Loucy (cell line): ENCODE measurements at regions not wholly inside any gene's neighbourhood (a gene's known extent, or its start where the extent isn't known, plus 50 kb on each side); places are given as distances from the start of the nearest gene placed in this dataset.

Experiments
- EZH2phosphoT487 ChIP-seq: fragments of 200-600 bp; IDR thresholded peaks from 2 replicates; pipeline ENCODE4 v1.6.1; 2018; ENCODE audit warnings: antibody characterized with exemption, mild to moderate bottlenecking, moderate library complexity, borderline replicate concordance
- TF ChIP-seq, protein P1 (sequence below): fragments of 200-600 bp; sonication (generic); conservative IDR thresholded peaks from 2 replicates; pipeline ENCODE4 v1.5.1; 2014; ENCODE audit warnings: mild to moderate bottlenecking, antibody characterized with exemption, low read length

DNA sequence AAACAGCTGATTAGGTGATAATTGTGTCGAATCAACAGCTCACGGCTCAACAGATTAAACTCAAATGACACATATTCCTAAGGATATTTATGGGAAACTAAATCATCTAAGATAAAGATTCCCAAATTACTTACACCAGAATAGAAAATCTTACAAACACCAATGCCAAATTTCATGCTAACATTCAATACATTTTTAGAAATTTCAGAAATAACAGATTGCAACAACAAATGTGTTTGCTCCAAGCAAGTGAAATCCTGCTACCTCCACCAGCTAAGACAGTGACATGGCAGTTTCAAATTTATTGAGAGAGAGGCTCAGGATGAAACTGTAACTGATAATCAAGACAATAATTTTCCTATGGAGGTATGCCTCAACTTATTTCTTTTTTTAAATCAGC, 65.0 kb upstream of the EPB41L3 start:
- TF ChIP-seq, protein P1, sequence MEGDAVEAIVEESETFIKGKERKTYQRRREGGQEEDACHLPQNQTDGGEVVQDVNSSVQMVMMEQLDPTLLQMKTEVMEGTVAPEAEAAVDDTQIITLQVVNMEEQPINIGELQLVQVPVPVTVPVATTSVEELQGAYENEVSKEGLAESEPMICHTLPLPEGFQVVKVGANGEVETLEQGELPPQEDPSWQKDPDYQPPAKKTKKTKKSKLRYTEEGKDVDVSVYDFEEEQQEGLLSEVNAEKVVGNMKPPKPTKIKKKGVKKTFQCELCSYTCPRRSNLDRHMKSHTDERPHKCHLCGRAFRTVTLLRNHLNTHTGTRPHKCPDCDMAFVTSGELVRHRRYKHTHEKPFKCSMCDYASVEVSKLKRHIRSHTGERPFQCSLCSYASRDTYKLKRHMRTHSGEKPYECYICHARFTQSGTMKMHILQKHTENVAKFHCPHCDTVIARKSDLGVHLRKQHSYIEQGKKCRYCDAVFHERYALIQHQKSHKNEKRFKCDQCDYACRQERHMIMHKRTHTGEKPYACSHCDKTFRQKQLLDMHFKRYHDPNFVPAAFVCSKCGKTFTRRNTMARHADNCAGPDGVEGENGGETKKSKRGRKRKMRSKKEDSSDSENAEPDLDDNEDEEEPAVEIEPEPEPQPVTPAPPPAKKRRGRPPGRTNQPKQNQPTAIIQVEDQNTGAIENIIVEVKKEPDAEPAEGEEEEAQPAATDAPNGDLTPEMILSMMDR: no peak
- TF ChIP-seq EZH2phosphoT487: no peak
